Suppressor macrophage (primary cell): ENCODE measurements at regions not wholly inside any gene's neighbourhood (a gene's known extent, or its start where the extent isn't known, plus 50 kb on each side); places are given as distances from the start of the nearest gene placed in this dataset.

ENCODE experiments used
- DNase-seq, 4 experiments: peaks; one replicate each; pipeline ENCODE4 v3.0.0-alpha.2; 2020 to 2022

GRCh38 chr6:93496548-93496947 lies 77.2 kb upstream of the EPHA7 start:
- no peak for DNase-seq

- DNase-seq: no peak
These were observed 74.7 kb upstream of the EPHA7 start for GRCh38 chr6:93494057-93494456.

- no peak for DNase-seq
These were observed 55.4 kb upstream of the EPHA7 start for GRCh38 chr6:93474733-93475179.

GRCh38 chr6:93471281-93471680 lies 51.9 kb upstream of the EPHA7 start:
- no peak for DNase-seq
